GM18861 (cell line): ENCODE measurements at regions not wholly inside any gene's neighbourhood (a gene's known extent, or its start where the extent isn't known, plus 50 kb on each side); places are given as distances from the start of the nearest gene placed in this dataset.

ENCODE experiments used
- ATAC-seq: cut with Tn5 transposase; IDR thresholded peaks from one replicate; pipeline ENCODE4 v1.9.1; 2021; ENCODE audit not compliant: unreplicated experiment

DNA sequence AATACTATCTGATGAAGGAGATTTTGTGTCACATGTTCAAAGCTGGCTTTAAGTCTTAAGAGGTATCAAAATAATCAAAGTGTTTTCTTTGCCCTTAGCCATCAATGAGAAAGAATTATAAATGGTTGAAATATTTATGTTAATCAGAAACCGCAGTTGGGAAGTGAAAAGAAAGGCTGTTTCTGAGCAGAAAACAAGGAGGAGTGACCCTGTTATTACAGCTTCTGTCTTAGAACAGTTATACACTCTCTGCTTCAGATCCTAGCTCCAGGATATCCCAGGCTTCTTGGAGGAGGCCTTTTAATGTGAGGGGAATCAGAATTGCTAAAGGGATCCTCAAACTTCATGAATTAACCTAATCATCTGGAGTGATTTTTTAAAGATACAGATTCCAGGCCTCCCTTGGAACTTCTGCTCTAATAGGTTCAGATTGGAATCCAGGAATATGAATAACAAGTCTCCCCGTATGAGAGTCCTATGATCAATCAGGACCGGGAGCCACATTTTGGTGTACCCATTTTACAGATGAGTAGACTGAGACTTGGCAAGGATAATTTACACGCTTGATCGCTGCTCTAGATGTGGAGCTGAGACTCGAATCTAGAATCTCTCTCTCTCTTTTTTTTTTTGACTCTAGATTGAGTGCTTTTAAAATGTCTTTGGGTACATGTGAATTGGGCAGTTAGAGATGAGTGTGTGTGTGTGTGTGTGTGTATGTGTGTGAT is 50.8 kb upstream of the JAG1 start:
- ATAC-seq = no peak

DNA sequence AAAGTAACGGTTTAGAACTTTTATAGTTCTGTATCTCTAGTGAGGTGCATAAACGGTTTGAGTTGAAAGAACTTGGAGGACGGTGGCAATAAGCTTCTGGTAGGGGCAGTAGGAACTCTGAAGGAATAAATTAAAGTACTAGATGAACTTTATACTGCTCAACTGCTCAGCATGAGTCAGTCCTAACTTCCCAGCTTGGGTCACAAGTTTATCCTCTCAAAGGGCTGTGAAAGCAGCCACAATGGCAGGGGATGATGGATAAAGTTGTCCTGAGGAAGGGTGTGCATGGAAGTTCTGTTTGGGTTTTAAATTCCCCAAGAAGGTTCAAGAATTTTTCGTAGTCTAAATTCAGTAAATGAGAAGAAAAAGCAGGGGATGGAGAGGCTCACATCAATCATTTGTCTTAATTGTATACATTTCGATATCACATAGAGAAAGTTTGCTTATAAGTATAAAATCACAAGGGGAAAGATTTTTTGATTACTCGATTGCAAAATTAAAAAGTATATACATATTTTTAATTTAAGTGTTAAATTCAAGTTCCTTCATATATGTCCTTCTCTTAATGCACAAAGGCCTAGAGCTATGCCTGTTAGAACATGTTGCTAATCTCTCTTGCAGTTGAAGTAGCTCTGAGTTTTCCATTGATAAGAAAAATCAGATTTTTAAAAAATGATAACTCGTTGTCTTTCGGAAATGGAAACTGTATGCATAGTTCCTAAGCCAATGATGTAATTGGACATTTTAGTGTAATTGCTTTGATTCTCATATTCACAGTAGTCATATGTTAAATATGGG is 55.3 kb upstream of the JAG1 start:
- ATAC-seq = no peak

DNA sequence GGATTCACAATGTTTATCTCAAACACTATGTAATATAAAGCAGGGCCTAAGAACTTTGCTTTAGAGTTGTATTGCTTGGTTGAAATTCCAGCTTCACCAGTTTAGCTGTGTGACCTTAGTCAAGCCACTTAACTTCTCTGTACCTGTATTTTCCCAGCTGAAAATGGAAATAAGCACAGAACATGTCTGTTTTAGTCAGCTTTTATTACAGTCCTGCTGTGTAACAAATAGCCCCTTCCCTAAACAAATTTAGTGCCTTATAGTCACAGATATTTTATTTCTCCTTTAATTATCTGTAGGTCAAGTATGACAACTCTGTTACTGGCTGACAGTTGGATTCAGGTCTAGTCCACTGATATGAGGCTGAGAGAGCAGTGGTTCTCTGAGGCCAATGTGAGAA is 56.0 kb upstream of the JAG1 start:
- no peak for ATAC-seq

DNA sequence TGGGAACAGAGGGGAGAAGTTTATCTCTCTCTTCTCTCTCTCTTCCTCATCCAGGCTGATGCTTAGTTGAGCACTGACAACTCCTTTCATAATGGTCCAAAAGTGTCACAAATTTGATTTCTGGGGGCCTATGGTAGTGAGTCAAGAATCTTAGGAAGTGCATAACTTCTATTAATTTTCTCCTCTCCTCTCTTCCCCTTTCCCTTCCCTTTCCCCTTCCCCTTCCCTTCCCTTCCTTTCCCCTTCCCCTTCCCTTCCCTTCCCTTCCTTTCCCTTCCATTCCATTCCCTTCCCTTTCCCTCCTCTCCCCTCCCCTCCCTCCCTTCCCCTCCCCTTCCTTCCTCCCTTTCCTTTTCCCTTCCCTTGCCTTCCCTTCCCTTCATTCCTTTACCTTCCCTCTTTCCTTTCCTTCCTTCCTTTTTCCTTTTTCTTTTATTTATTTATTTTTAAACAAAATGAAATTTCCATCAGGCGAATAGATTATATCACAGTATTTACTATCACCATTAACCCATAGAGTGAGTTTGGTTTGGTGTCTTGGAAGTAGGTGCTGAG is 56.9 kb upstream of the JAG1 start:
- no peak for ATAC-seq

DNA sequence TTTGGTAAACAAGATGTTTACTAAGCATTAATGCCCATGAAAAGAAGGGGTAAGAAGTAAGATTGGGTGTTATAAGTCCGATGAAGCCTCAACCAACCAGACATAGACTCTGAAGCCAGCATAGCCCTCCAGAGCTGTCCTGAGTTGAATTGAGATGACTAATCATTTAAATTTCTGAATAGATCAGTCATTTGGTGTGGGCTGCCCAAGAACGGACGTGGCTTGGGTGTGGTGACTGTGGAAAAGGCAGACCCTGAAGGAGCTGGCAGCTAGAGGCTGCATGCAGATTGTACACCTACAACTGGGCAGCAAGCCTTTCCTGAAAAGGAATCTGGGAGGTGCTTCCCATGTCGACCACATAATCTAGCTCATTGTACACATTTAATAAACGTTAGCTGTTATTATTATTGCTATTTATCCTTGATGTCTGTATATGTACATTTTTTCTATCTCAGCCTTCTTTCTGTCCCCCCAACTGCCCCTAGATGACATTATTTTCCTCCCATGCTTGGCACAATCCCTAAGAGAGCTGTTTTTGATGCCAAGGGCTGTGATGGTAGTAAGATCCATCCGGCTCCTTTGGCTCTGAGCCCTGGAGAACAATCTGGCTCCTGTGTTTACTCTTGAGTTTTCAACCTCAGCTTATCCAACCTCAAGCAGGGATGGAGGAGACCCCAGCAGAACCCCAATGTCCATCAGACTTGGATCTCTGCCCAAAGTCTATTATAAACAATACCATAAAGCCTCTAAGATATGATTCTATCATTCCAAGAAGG is 57.6 kb upstream of the JAG1 start:
- no peak for ATAC-seq

DNA sequence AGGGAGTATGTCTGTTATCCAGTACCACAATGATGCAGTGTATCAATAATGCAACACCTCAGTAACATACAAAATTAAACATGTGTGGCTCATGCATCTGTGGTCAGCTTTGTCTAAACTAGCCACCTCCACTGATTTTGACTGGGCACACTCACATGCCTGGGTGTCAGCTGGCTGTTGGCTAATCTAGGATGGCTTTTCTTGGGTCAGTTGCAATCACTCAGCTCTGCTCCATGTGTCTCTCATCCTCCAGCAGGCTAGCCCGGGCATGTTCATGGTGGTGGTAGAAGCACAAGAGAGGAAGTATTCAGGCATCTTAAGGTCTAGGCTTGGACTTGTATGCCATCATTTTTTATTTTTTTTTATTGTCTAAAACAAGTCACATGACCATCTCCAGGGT is 59.3 kb upstream of the JAG1 start:
- ATAC-seq = no peak

DNA sequence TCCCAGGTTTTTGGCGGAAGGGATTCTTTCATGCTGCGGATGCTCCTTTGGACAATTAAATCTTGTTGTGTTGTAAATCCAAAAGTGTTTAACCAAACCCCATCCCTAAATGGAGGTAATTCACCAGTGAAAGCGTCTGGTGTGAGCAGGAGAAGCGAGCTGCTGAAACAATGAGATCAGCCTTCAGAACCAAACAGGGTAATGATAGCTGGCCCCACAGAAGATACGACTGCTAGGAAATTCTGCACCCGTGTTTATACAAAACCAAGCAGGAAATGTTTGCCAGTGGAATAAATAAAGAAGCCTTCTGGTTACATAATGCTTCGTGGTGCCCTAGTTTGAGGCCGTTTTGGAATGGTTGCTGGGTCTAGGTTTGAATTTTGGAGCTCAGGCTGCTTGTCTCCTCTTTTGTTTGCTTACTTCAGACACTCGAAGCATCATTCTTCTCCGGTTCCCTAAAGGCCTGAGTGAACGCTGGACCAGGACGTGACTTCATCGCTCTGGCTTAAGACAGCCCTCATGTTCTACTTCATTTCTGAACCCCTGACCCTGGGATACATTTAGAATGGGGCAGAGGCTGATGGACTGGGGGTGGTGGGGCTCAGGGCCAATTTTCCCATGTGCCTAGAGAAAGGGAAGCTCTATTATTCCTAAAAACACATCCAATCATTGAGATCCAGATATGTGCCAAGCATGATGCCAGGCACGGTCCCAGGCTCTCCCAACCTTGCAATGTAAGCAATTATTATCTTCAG is 61.6 kb upstream of the JAG1 start:
- no peak for ATAC-seq

DNA sequence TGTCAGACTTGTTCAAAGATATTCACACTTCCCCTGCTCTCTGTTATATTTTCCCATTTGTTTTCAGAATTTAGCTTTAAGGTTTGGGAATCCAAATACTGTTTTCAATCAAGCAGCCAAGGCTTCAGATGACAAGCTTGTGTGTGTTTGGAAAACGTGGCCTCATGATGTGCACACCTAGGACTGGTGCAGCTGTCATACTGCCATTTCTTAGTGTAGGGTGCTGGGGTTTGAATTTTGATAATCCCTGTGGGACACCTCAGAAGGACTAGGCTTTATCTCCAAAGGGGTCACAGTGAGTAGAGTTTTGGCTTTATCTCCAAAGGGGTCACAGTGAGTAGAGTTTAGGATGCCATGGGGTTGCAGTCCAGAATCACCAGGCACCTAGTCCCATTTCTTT is 65.3 kb upstream of the JAG1 start:
- ATAC-seq = no peak

DNA sequence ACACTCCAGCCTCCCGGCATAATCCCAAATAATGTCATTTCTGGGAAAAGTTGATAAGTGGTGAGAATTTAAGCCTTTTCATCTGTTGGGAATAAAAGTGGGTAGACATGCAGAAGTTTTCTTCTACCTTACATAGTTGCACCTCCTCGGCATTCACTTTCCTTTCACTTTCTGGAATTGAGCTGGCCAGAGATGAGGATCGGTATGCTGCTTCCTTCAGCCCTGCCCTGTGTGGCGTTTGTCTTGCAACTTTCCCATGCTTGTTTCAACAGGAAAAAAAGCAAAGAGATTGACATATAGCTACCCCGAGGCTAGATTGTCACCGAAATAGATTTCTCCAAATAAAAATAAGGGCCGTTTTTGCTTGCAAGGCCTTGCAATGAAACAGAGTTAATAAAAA is 65.8 kb upstream of the JAG1 start:
- no peak for ATAC-seq

DNA sequence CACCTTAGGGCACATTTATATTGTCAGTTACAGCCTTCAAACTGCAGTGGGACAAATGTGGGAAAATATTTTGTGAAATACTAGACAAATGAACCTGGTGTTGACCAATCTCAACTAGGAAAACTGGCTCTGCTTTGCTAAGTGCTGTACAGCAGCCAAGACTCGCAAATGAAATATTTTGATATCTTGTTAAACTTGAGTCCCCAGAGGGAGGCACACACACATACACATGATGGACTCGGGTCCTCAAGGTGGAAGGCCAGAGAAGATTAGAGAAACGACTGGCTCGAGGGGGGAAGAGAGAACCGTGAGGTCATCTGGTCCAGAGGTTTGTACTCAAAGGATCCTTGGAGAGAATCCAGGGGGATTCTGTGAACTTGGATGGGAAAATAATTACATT is 67.3 kb upstream of the JAG1 start:
- no peak for ATAC-seq

DNA sequence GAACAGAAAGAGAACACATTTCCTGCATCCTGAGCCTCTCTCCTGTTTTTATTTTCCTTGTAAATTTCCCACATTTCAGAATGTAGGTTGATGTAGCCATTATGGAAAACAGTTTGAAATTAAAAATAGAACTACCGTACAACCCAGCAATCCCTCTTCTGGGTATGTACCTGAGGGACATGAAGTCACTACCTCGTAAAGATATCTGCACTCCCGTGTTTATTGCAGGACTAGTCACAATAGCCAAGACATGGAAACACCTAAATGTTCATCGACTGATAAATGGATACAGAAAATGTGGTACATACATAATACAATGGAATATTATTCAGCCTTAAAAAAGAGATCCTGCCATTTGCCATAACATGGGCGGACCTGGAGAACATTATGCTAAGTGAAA is 72.0 kb upstream of the JAG1 start:
- no peak for ATAC-seq

DNA sequence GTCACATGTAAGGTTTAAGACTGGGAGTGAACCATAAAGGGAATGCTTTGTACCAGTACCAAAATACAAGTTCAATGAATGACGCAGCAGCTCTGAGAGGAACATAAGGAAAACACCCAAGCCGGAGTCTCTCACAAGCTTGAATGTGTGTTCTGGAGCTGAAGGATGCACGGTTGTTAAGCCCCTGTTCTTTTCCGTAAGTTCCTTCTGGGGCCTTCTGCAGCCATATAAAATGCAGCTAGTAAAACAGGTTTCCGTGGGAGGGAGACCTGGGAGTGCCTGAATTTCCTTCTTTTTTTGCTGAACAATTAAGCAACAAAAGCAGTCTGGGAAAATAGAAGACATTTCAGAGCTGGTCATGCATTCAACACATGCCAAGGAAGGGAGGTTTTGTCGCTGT is 73.2 kb upstream of the JAG1 start:
- ATAC-seq = no peak

DNA sequence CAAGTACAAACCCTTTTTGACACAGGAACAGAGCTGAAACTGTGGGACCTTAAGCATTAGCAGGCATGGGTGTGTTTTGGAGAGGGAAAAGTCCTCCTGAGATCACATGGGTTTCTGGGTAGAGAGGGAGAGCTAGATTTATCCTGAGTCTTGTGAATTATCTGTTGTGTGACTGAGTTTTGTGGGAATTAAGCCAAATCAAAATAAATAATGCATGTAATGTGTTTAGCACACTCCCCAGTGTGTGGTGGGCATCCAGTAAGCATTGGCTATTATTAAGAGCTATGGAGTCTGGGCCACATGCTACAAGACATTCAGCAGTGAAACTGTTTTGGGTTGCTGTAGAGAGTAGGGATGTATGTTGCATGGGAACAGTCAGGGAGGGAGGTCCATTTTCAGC is 75.3 kb upstream of the JAG1 start:
- ATAC-seq = no peak

DNA sequence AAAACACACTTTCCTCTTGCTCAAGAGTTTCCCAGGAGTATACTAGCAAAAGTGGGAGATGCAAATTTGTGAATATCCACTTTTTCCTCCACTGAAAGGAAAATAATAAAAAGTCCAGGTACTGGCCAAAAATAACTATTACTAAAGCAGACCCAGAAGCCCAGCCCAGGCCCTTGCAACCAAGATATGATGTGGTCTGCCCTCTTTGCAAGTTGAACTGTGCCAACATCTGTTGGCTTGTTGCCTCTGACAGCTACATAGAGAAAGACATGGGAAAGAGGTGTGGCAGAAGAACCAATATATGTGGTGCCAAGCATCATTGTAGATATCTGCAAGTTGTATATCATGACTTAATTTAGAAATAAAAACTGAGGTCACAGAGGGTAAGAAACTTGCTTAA is 78.4 kb upstream of the JAG1 start:
- ATAC-seq = no peak

DNA sequence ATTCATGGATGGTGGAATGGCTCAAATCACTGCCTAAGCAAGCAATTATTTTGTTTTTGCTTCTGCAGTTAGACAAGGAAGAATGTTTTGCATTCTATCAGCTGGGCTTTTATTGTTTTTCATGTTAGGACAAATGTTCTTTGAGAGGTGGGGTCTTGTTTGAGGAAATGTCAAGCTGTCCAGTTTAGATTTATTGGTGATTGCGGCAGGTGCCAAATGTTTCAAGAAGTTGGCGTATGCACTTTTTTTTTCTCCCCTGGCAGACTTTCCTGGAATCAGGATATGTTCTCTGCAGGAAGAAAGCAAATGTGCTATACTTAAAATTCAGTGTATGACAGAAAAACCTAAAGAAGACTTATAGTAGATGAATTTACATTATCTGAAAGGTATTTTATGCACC is 81.0 kb upstream of the JAG1 start:
- ATAC-seq = no peak

DNA sequence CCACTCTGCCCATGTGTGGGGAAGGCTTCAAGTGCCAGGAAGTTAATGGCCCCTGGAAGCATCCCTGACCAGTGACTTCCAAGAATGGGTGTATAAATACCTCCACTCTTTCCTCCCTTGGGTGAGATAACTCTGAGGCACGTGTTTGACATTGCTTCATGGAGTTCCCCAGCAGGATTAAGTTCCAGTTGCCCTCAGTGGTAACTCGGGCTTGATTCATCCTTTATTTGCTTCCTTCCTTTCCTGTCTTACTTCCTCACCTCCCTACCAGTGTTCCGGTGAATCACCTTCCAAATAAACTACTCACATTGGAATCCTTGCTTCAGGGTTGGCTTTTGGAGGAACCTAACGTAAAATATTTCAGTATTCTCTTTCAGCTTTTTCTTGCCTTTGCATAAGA is 84.6 kb upstream of the JAG1 start:
- ATAC-seq = no peak

DNA sequence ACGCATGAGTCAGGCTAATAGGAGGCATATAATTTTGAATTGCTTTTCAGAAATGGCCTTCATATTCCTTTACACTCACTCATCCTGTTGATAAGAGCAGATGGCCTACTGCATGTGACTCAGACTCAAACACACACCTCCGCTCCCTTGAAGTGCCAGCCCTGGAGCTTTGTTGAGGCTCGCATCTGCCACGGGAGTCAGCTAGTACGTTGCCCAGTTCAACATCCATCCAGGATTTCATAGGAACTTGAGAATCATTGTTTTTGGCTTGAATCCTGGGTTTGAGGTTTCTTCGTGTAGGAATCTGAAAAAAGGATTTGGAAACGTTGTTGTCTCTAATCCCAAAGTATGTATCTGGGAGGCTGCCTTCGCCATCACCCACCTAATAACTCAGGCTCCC is 87.4 kb upstream of the JAG1 start:
- no peak for ATAC-seq

DNA sequence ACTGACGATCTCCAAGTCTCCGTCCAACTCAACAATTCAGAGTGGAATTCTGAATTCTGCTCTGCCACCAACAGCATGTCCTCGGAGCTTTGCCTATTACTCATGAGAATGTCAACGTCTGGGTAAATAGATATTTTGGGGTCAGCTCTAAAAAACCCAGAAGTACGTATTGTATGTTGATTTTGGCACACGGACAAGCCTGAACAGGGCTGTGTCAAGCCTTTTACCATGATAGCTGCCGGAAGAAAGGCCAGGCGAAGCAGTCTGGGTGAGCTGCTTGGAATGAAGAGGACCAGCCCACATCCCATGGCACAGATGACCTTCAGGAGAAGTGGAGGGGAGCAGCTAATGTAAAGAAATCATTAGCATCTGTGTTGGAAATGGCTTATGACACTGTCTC is 88.0 kb upstream of the JAG1 start:
- ATAC-seq = no peak

DNA sequence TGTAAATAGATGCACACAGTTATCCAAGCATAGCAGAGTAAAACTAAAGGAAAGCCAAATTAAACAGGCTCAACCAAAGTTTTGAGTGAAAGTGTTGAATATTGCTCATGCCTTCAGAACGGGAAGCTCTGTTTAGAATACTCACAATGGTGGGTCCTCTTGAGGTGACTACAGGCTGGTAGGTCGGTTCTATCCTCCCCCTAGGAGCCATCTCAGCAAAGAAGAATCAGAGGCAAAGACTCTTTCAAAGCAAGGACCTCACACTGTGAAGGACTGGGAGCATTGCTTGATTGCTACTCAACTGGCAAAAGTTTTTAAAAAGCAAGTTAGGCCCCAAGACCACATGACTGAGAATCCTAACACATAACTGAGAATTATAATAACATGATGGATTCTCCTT is 88.4 kb upstream of the JAG1 start:
- ATAC-seq = no peak

DNA sequence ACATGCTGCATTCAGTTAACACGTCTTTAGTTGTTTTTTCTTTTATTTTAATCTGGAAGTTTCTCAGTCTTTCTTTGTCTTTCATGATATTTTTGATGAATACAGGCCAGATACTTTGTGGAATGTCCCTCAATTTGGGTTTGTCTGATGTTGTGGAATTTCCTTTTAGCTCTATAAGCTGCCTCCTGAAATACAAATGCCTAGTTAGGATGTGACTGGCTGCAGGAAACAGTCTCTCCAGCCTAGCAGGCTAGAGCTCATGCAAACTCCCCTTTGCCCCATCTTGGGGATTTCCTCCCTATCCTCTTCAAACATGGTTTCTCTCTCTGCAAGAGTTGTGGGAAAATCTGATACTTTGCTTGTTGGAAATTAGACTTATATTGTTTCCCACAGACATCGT is 89.3 kb upstream of the JAG1 start:
- ATAC-seq = no peak

DNA sequence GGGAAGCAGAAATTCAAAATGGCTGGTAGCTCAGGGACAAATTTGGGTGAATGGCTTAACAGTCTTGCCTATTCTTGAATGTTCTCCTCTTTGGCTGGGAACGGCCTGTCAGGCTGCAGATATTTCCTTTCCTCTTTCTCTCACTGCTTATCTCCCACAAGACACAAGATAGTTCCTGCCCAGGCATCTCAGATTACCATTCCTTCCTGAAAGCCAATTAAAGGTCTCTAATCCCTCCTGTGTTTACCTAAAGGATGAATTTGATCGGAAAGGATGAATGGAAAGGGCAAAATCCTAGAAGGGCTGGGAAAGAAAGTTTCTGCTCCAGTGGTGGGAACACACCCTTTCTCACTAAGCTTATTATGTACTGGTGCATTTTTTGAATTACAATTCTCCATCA is 95.9 kb upstream of the JAG1 start:
- no peak for ATAC-seq
